ENCODE measurements at regions not wholly inside any gene's neighbourhood (a gene's known extent, or its start where the extent isn't known, plus 50 kb on each side); places are given as distances from the start of the nearest gene placed in this dataset.

DNA sequence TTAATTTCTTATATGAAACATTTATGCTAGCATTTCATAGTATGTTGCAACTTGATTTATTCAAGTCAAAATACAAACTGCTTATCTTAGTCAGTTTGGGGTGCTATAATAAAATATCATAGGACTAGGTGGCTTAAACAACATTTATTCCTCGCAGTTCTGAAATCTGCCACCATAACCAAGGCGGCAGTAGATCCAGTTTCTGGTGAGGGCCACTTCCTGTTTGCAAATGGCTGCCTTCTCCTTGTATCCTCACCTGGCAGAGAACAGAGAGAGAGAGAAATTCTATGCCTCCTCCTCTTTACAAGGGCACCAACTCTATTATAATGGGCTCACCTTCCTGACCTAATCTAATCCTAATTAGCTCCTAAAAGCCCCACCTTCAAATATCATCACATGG lies 76.1 kb upstream of the RGS2 start:
- no peaks in the 10 kb centered on the region for H3K9me3 ChIP-seq (ENCODE audit: severe bottlenecking)
- H3K27me3 ChIP-seq (ENCODE audit: insufficient read depth, poor library complexity, severe bottlenecking), result no peaks in the 10 kb centered on the region
- TF ChIP-seq CTCF (IDR thresholded peaks at IDR 0.05; ENCODE audit: poor library complexity, severe bottlenecking), result no peak
- H3K27ac ChIP-seq (ENCODE audit: poor library complexity, severe bottlenecking), result no peak overlapping the region
- DNase-seq (ENCODE audit: low spot score) (no peak), ATAC-seq (ENCODE audit: low read depth) (no peak)
- H3K36me3 ChIP-seq (ENCODE audit: low read depth), result no peaks in the 10 kb centered on the region
- H3K4me3 ChIP-seq (ENCODE audit: severe bottlenecking), result no peak overlapping the region
- no peaks in the 10 kb centered on the region for H3K4me1 ChIP-seq (ENCODE audit: insufficient read depth, poor library complexity, severe bottlenecking)

DNA sequence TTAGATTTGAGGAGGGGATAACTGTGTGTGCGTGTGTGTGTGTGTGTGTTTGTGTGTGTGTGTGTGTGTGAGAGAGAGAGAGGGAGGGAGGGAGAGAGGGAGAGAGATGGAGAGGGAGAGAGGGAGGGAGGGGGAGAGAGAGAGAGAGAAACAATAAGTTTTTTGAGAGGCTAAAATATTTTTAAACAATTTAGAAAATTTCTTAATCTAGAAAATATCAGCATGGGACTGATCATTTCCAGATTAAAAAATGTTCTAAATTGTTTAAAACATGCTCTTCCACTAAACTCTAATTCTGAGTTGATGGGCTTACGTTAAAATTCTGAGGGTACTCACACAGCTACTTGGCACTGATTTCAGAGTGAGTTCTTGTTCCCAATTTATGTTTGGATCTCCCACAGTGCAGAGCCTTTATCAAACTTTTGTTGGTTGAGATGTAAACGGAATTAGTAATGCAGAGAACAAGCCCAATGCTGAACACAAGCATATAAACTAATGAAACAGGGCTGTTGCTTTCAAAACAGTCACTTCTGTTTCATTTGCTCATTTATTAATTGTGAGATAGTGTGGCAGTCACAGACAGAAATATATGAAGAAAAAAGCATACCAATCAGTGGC lies 73.4 kb upstream of the RGS2 start:
- no peak overlapping the region for H3K4me3 ChIP-seq (ENCODE audit: severe bottlenecking)
- H3K27ac ChIP-seq (ENCODE audit: poor library complexity, severe bottlenecking), result no peak overlapping the region
- no peak for TF ChIP-seq CTCF (IDR thresholded peaks at IDR 0.05; ENCODE audit: poor library complexity, severe bottlenecking)
- H3K4me1 ChIP-seq (ENCODE audit: insufficient read depth, poor library complexity, severe bottlenecking), result no peaks in the 10 kb centered on the region
- DNase-seq (ENCODE audit: low spot score) (no peak), ATAC-seq (ENCODE audit: low read depth) (no peak)
- no peaks in the 10 kb centered on the region for H3K9me3 ChIP-seq (ENCODE audit: severe bottlenecking)
- no peaks in the 10 kb centered on the region for H3K36me3 ChIP-seq (ENCODE audit: low read depth)
- no peaks in the 10 kb centered on the region for H3K27me3 ChIP-seq (ENCODE audit: insufficient read depth, poor library complexity, severe bottlenecking)

DNA sequence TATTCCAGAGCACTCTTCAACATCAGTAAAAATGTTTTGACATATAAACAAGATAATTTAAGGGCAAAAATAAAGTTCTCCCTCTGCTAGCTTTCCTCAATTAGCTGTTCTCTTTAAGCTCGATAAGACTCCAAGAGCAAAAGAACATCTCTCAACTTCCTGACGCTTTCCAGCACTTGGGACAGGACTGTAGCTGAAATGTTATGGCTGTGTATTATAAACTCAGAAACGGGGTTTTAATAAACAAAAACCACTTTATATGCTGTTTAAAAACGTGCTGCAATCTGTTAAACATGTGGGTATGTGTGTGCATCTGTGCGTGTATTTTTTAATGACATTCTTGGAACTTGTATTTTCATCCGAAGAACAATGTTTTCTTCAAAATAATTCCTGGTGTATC lies 71.5 kb upstream of the RGS2 start:
- Histone ChIP-seq H3K4me1 (ENCODE audit: insufficient read depth, poor library complexity, severe bottlenecking) (no peaks in the 10 kb centered on the region), H3K27me3 (ENCODE audit: insufficient read depth, poor library complexity, severe bottlenecking) (no peaks in the 10 kb centered on the region), H3K4me3 (ENCODE audit: severe bottlenecking) (no peak overlapping the region), H3K9me3 (ENCODE audit: severe bottlenecking) (no peaks in the 10 kb centered on the region), H3K36me3 (ENCODE audit: low read depth) (no peaks in the 10 kb centered on the region), H3K27ac (ENCODE audit: poor library complexity, severe bottlenecking) (no peak overlapping the region)
- ATAC-seq (ENCODE audit: low read depth) (no peak), DNase-seq (ENCODE audit: low spot score) (no peak)
- no peak for TF ChIP-seq CTCF (IDR thresholded peaks at IDR 0.05; ENCODE audit: poor library complexity, severe bottlenecking)

DNA sequence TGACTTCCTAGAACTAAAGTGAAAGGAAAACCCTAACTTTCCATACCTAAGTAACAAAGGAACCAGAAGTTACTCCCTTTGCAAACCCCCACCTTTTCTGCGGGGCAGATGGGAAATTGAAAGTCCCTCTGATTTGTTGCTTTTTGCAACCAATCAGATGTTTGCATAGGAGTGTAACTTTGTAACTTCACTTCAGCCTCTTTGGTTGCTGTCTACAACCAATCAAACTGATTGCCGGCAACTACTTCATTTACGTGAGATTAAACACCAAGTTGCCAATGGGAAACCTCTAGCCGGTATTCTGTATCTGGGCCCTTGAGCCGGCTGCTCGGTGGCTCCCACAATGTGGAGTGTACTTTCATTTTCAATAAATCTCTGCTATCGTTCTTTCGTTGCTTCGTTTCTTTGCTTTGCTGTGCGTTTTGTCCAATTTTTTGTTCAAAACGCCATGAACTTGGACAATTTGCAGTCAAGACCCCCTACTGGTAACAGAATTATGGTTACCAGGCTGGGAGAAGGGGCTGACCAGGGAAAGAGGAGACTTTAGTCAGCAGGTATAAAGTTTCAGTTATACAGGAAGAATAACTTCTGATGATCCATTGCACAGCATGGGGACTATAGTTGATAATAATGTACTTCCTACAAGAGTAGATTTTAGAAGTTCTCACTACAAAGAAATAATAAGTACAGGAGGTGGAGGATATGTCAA lies 69.2 kb upstream of the RGS2 start:
- DNase-seq (ENCODE audit: low spot score) (no peak), ATAC-seq (ENCODE audit: low read depth) (no peak)
- Histone ChIP-seq H3K27me3 (ENCODE audit: insufficient read depth, poor library complexity, severe bottlenecking) (no peaks in the 10 kb centered on the region), H3K36me3 (ENCODE audit: low read depth) (no peaks in the 10 kb centered on the region), H3K27ac (ENCODE audit: poor library complexity, severe bottlenecking) (no peak overlapping the region), H3K9me3 (ENCODE audit: severe bottlenecking) (no peaks in the 10 kb centered on the region), H3K4me3 (ENCODE audit: severe bottlenecking) (no peak overlapping the region), H3K4me1 (ENCODE audit: insufficient read depth, poor library complexity, severe bottlenecking) (no peaks in the 10 kb centered on the region)
- no peak for TF ChIP-seq CTCF (IDR thresholded peaks at IDR 0.05; ENCODE audit: poor library complexity, severe bottlenecking)

- Histone ChIP-seq H3K9me3 (ENCODE audit: severe bottlenecking) (no peaks in the 10 kb centered on the region), H3K4me1 (ENCODE audit: insufficient read depth, poor library complexity, severe bottlenecking) (no peaks in the 10 kb centered on the region), H3K36me3 (ENCODE audit: low read depth) (no peaks in the 10 kb centered on the region), H3K4me3 (ENCODE audit: severe bottlenecking) (no peak overlapping the region), H3K27me3 (ENCODE audit: insufficient read depth, poor library complexity, severe bottlenecking) (no peaks in the 10 kb centered on the region), H3K27ac (ENCODE audit: poor library complexity, severe bottlenecking) (no peak overlapping the region)
- TF ChIP-seq CTCF (IDR thresholded peaks at IDR 0.05; ENCODE audit: poor library complexity, severe bottlenecking), result no peak
- no peak for DNase-seq (ENCODE audit: low spot score)
- no peak for ATAC-seq (ENCODE audit: low read depth)
Measured at GRCh38 chr1:192740214-192740613, 68.6 kb upstream of the RGS2 start.

Measured in RWPE2 (cell line).